Glutamatergic neuron (in vitro differentiated cells): ENCODE measurements at regions not wholly inside any gene's neighbourhood (a gene's known extent, or its start where the extent isn't known, plus 50 kb on each side); places are given as distances from the start of the nearest gene placed in this dataset.

Experiments
- DNase-seq: peaks from one replicate; pipeline ENCODE4 v3.0.0; 2022
- H3K27ac Mint-ChIP-seq: one replicate; pipeline ENCODE4 v1.8.0; 2020; ENCODE audit warnings: mild to moderate bottlenecking, mixed read lengths, inconsistent platforms; ENCODE audit not compliant: unreplicated experiment
- H3K27me3 Mint-ChIP-seq: one replicate; pipeline ENCODE4 v1.8.0; 2020; ENCODE audit warnings: mild to moderate bottlenecking, moderate library complexity, mixed read lengths, inconsistent platforms; ENCODE audit not compliant: unreplicated experiment
- H3K36me3 Mint-ChIP-seq: one replicate; pipeline ENCODE4 v1.8.0; 2020; ENCODE audit warnings: mild to moderate bottlenecking, mixed read lengths, inconsistent platforms; ENCODE audit not compliant: unreplicated experiment
- H3K4me1 Mint-ChIP-seq: one replicate; pipeline ENCODE4 v1.8.0; 2020; ENCODE audit warnings: mild to moderate bottlenecking, low read depth, mixed read lengths, inconsistent platforms; ENCODE audit not compliant: unreplicated experiment
- H3K4me3 Mint-ChIP-seq: one replicate; pipeline ENCODE4 v1.8.0; 2020; ENCODE audit warnings: mild to moderate bottlenecking, mixed read lengths, inconsistent platforms; ENCODE audit not compliant: unreplicated experiment
- H3K9me3 Mint-ChIP-seq: one replicate; pipeline ENCODE4 v1.8.0; 2020; ENCODE audit warnings: mild to moderate bottlenecking, moderate library complexity, mixed read lengths, inconsistent platforms; ENCODE audit not compliant: unreplicated experiment
- TF ChIP-seq, protein P1 (sequence below): fragments of 200-600 bp; sonication (generic); IDR thresholded peaks from one replicate; pipeline ENCODE4 v1.5.0; 2021; ENCODE audit not compliant: partially characterized antibody, unreplicated experiment

DNA sequence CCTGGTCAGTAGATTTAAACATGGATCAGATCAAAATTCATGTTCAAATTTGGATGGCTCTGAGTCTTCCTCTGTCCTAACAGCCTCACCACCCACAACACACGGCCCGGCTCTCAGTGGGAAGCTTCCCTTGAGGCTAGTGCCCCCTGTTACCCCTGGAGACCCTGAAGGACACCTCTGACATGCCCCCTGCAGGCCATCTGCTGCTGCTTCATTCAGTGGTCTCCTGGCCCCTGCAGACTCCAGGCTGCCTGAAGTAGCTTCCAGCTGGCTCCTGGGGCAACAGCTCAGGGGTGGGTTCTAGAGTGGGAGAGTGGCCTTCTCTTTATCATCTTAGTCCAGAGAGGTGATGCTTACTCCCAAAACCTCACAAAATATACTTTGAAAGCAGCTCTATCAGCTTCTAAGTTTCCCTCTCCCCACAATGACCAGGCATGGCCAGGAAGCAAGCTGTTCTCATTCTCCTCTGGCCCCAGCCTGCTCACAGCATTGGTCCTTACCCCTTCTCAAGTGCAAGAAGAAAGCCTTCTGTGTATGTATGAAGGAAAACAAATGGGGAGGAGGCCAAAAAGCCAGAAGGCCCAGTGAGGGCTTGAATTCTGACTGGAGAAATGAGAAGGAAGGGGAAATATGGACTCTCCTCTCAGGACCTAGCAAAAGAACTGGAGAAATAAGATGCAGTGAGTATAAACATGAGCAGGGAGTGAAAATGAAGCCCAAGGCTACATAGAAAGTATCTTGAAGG is 189.6 kb upstream of the INHBA start:
- Mint-ChIP-seq H3K36me3 (no peaks in the 10 kb centered on the region), H3K27ac (no peak overlapping the region), H3K4me3 (no peak overlapping the region), H3K27me3 (no peaks in the 10 kb centered on the region), H3K4me1 (peaks cover 2% of the 10 kb centered on the region), H3K9me3 (peaks cover 1% of the 10 kb centered on the region)
- TF ChIP-seq, protein P1, sequence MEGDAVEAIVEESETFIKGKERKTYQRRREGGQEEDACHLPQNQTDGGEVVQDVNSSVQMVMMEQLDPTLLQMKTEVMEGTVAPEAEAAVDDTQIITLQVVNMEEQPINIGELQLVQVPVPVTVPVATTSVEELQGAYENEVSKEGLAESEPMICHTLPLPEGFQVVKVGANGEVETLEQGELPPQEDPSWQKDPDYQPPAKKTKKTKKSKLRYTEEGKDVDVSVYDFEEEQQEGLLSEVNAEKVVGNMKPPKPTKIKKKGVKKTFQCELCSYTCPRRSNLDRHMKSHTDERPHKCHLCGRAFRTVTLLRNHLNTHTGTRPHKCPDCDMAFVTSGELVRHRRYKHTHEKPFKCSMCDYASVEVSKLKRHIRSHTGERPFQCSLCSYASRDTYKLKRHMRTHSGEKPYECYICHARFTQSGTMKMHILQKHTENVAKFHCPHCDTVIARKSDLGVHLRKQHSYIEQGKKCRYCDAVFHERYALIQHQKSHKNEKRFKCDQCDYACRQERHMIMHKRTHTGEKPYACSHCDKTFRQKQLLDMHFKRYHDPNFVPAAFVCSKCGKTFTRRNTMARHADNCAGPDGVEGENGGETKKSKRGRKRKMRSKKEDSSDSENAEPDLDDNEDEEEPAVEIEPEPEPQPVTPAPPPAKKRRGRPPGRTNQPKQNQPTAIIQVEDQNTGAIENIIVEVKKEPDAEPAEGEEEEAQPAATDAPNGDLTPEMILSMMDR, result no peak
- DNase-seq, result no peak

DNA sequence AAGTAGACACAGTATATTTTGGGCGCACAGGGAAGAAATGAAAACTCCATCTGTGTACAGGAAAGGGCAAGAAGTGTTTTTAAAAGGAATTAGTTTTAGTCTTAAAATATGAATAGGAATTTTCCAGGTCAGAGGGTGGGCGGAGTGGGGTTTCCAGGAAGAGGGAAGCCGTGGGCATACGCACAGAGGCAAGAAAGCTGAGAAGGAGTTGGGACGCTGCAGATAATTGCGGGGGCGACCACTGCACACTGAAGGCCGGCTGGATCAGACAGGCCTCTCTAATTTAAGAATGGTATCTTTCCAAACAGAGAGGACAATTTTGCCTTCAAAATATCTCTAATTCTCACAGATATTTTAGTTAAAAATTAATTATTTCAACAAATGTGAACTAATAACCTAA is 189.1 kb upstream of the INHBA start:
- H3K4me1 Mint-ChIP-seq, result peaks cover 7% of the 10 kb centered on the region
- H3K27ac Mint-ChIP-seq, result no peak overlapping the region
- peaks cover 1% of the 10 kb centered on the region for H3K9me3 Mint-ChIP-seq
- no peaks in the 10 kb centered on the region for H3K27me3 Mint-ChIP-seq
- TF ChIP-seq, protein P1, result no peak
- H3K36me3 Mint-ChIP-seq, result no peaks in the 10 kb centered on the region
- no peak for DNase-seq
- no peak overlapping the region for H3K4me3 Mint-ChIP-seq

- H3K9me3 Mint-ChIP-seq, result peaks cover 1% of the 10 kb centered on the region
- TF ChIP-seq, protein P1, result no peak
- H3K4me1 Mint-ChIP-seq, result peaks cover 14% of the 10 kb centered on the region
- H3K27ac Mint-ChIP-seq, result no peak overlapping the region
- no peak for DNase-seq
- no peak overlapping the region for H3K4me3 Mint-ChIP-seq
- no peaks in the 10 kb centered on the region for H3K27me3 Mint-ChIP-seq
- H3K36me3 Mint-ChIP-seq, result no peaks in the 10 kb centered on the region
Measured at GRCh38 chr7:41890631-41891274, 187.9 kb upstream of the INHBA start.

DNA sequence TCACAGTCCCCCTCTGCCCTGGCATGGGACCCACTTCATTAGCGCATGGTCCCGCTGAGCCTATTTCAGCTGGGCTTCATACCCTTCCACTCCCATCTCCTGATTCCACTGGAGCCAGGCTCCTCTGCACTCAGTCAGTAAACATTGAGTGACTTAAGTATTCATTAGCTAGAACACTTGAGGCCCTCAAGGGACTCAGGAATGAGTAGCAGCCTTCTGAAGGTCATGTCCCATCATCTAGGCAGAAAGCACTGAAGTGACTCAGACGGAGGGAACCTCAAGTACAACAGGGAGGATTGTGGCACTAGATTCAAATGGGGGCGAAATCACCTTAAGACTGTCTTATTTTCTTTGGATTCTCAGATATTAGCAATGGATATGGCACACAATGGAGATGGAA is 186.6 kb upstream of the INHBA start:
- Mint-ChIP-seq H3K9me3 (peaks cover 1% of the 10 kb centered on the region), H3K27me3 (no peaks in the 10 kb centered on the region), H3K27ac (no peak overlapping the region), H3K36me3 (no peaks in the 10 kb centered on the region), H3K4me1 (peaks cover 14% of the 10 kb centered on the region), H3K4me3 (no peak overlapping the region)
- no peak for DNase-seq
- TF ChIP-seq, protein P1, result no peak

- Mint-ChIP-seq H3K4me1 (peaks cover 14% of the 10 kb centered on the region), H3K4me3 (no peak overlapping the region), H3K9me3 (peaks cover 1% of the 10 kb centered on the region), H3K36me3 (no peaks in the 10 kb centered on the region), H3K27me3 (no peaks in the 10 kb centered on the region), H3K27ac (no peak overlapping the region)
- TF ChIP-seq, protein P1, result no peak
- DNase-seq, result no peak
Measured at GRCh38 chr7:41889040-41889439, 186.2 kb upstream of the INHBA start.
